Fibroblast of pulmonary artery (primary cell): ENCODE measurements at regions not wholly inside any gene's neighbourhood (a gene's known extent, or its start where the extent isn't known, plus 50 kb on each side); places are given as distances from the start of the nearest gene placed in this dataset.
"Not testable (repeated sequence)": the region's sequence is repeated elsewhere in the genome, so short reads cannot be mapped to it uniquely, and the experiment has no call there.

Experiments used
- DNase-seq: peaks from one replicate; pipeline ENCODE4 v3.0.0-alpha.2; 2010; ENCODE audit warnings: low read depth
- H3K4me3 ChIP-seq: replicated peaks from 2 replicates; pipeline ENCODE4 v1.5.1; 2011; ENCODE audit warnings: low read depth, mild to moderate bottlenecking, control low read depth, low read length, moderate library complexity
- TF ChIP-seq, protein P1 (sequence below): IDR thresholded peaks from 2 replicates; pipeline ENCODE4 v1.5.1; 2011; ENCODE audit warnings: mild to moderate bottlenecking, control low read depth, low read length, inconsistent platforms; ENCODE audit errors: missing control alignments

DNA sequence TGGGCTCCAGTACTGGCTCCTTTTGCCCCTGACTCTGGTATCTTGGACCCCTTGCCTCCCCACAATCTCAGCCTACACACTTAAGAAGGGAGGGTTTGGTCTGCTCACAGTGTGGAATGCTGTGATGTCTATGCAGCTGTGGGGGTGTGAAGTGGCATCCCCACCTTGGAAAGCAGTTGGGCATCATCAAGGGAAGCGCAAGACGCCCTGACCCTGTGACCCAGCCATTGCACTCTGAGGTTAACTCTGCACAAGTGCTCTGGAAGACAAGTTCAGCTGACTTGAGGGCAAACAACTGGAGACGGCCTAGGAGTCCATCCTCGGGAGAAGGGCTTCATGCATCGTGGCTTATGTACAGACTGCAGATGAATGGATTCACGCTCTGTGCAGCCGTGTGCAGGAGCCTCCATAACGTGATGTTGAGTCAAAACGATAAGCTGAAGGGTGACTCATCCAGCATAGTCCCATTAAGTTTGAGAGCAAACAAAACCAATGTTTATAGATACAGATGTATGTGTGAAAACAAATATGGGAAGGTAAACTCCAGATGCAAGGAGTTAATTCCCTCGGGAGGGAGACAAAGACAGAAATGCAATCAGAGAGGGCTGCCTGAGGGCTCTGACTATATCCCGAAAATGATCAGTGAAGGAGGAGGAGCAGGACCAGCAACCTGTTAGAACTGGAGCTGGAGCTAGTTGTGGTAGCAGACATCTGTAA lies 86.8 kb downstream of the LSM3 start:
- TF ChIP-seq, protein P1, sequence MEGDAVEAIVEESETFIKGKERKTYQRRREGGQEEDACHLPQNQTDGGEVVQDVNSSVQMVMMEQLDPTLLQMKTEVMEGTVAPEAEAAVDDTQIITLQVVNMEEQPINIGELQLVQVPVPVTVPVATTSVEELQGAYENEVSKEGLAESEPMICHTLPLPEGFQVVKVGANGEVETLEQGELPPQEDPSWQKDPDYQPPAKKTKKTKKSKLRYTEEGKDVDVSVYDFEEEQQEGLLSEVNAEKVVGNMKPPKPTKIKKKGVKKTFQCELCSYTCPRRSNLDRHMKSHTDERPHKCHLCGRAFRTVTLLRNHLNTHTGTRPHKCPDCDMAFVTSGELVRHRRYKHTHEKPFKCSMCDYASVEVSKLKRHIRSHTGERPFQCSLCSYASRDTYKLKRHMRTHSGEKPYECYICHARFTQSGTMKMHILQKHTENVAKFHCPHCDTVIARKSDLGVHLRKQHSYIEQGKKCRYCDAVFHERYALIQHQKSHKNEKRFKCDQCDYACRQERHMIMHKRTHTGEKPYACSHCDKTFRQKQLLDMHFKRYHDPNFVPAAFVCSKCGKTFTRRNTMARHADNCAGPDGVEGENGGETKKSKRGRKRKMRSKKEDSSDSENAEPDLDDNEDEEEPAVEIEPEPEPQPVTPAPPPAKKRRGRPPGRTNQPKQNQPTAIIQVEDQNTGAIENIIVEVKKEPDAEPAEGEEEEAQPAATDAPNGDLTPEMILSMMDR = no peak
- no peak overlapping the region for H3K4me3 ChIP-seq
- DNase-seq = peak; percentile 61

DNA sequence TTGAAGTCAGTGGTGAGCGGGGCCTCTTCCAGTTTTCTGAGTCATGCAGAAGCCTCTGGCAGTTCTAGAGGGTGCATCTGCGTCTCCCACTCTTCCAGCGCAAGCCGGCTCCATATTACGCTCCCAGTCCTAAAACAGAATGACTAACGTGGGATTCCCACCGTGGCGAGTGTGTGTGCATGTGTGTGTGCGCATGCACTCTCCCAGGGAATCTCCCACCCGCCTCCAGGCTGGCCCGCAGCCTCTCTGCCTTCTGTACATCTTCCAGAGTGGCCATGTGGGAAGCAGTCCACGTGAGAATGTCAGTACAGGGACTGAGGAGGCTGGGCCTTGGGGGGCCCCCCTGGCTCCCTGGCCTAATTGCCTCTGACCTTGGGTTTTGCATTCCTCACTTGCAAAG lies 87.7 kb downstream of the LSM3 start:
- no peak overlapping the region for H3K4me3 ChIP-seq
- peak; percentile 86 for DNase-seq
- TF ChIP-seq, protein P1 = no peak

DNA sequence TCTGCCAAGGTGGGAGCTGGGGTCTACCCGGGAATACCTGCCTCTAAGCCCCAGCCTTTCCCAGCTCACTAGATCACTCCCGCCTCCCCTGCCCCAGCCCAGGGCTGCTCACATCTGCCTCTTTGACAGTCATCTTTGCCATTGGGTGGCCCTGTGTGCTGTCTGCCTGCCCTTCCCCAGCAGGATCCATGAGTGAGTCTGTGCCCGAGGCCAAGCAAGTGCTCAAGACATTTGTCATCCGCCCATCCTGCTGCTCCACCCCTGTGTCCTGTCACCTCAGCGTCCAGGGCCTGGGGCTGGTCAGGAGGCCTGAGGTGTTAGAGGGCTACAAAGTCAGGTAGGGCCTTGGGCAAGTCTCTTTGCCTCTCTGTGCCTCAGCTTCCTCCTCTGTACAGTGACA lies 89.4 kb downstream of the LSM3 start:
- TF ChIP-seq, protein P1 = no peak
- H3K4me3 ChIP-seq = no peak overlapping the region
- no peak for DNase-seq

- DNase-seq = no peak
- no peak overlapping the region for H3K4me3 ChIP-seq
- TF ChIP-seq, protein P1 = no peak
Observed at GRCh38 chr3:14268897-14269296, 90.3 kb downstream of the LSM3 start.

DNA sequence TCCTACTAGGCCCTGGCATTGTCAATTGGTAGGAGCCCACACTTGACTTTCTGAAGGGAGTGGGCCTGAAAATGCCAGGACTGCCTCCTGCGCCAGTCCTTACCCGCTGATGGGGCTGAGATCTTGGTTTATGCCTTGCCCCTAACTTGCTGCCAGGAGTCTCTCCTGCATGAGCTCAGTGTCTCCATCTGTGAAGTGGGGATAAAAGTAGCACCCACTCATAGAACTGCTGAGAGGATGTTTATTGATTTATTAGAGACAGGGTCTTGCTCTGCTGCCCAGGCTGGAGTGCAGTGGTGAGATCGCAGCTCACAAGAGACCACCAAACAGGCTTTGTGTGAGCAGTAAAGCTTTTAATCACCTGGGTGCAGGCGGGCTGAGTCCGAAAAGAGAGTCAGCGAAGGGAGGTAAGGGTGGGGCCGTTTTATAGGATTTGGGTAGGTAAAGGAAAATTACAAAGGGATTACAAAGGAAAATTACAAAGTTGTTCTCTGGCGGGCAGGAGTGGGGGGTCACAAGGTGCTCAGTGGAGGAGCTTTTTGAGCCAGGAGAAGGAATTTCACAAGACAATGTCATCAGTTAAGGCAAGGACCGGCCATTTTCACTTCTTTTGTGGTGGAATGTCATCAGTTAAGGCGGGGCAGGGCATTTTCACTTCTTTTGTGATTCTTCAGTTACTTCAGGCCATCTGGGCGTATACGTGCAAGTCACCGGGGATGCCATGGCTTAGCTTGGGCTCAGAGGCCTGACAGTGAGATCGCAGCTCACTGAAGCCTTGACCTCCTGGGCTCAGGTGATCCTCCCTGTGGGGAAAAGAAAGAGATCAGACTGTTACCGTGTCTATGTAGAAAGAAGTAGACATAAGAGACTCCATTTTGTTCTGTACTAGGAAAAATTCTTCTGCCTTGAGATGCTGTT lies 93.7 kb downstream of the LSM3 start:
- H3K4me3 ChIP-seq, DNase-seq: not testable (repeated sequence)

GRCh38 chr3:14272959-14273560 lies 94.4 kb downstream of the LSM3 start:
- H3K4me3 ChIP-seq, DNase-seq: not testable (repeated sequence)

DNA sequence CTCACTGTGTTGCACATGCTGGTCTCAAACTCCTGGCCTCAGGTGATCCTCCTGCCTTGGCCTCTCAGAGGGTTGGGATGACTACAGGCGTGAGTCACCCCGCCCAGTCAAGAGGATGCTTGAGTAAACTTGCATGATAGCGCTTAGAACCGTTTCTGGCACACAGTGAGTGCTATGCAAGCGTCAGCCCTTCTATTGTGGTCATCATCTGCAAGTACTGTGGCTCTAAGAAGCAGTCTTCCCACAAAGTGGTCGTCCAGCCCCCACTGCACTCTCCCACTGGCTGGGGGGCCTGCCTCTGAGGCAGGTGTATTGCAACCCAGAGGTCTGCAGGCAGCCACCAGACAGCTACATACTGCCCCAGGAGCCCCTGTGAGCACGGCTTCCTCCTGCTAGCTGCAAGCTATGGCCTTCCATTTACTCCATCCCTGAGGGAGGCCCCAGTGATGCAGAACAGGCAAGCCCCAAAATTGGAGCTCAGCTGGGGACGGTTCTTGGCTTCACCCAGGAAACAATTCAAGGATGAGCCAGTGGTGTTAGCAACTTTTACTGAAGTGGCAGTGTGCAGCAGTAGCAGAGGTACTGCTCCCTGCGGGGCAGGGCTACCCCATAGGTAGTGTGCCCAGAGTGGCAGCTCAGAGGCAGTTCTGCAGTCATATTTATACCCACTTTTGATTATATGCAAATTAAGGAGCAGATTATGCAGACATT lies 95.4 kb downstream of the LSM3 start:
- H3K4me3 ChIP-seq = no peak overlapping the region
- TF ChIP-seq, protein P1 = no peak
- DNase-seq = no peak
